Small intestine (tissue), 7 donors: ENCODE measurements at regions not wholly inside any gene's neighbourhood (a gene's known extent, or its start where the extent isn't known, plus 50 kb on each side); places are given as distances from the start of the nearest gene placed in this dataset.

Experiments used
- DNase-seq, 2 donors: peaks; one replicate each; pipeline versions ENCODE4 v3.0.0 to v3.0.0-alpha.2; 2013
- FAIRE-seq: peaks from 2 replicates; lab custom pipeline; 2012; peaks lifted over from hg19 to GRCh38; lab: Jason Lieb, UNC
- H3K27ac ChIP-seq, 3 donors: one replicate each; pipeline ENCODE4 v1.5.1; 2013; ENCODE audit warnings: low read length in 2 of 3, mild to moderate bottlenecking in 2 of 3, control low read depth in 1 of 3, inconsistent platforms in 1 of 3, low read depth in 1 of 3, moderate library complexity in 1 of 3
- H3K27me3 ChIP-seq, 3 donors: one replicate each; pipeline ENCODE4 v1.6.1; 2013; ENCODE audit warnings: low read length in 3 of 3, inconsistent platforms in 1 of 3; ENCODE audit not compliant: control insufficient read depth in 3 of 3, insufficient read depth in 3 of 3
- H3K36me3 ChIP-seq, 3 donors: one replicate each; pipeline ENCODE4 v1.6.1; 2013; ENCODE audit warnings: low read length in 3 of 3, inconsistent platforms in 1 of 3, low read depth in 1 of 3, mild to moderate bottlenecking in 1 of 3, moderate library complexity in 1 of 3; ENCODE audit not compliant: control insufficient read depth in 3 of 3, insufficient read depth in 2 of 3
- H3K4me1 ChIP-seq, 3 donors: one replicate each; pipeline ENCODE4 v1.6.1; 2013; ENCODE audit warnings: low read length in 2 of 3, inconsistent platforms in 1 of 3, low read depth in 1 of 3, mild to moderate bottlenecking in 1 of 3, moderate library complexity in 1 of 3; ENCODE audit not compliant: control insufficient read depth in 3 of 3, insufficient read depth in 2 of 3
- H3K4me3 ChIP-seq, 3 donors: one replicate each; pipeline ENCODE4 v1.5.1; 2013; ENCODE audit warnings: low read length in 3 of 3, control low read depth in 1 of 3, inconsistent platforms in 1 of 3, low read depth in 1 of 3, mild to moderate bottlenecking in 1 of 3, moderate library complexity in 1 of 3
- H3K9me3 ChIP-seq, 2 donors: one replicate each; pipeline ENCODE4 v1.6.1; 2013; ENCODE audit warnings: low read depth in 1 of 2, low read length in 1 of 2; ENCODE audit not compliant: control insufficient read depth in 2 of 2, insufficient read depth in 1 of 2
- WGBS, 3 donors: extraction: QIAGEN DNeasy Blood & Tissue Kit; methylation state at CpG; one replicate each; pipeline ENCODE4 v1.1.7; 2013; 5-methylcytosine and 5-hydroxymethylcytosine counted together
- donor health status: healthy with polysubstance abuse.
- donor health status: control.
- donor health status: control.
- donor health status: Bipolar disorder and iron deficiency.
- donor health status: healthy.

GRCh38 chr5:10144040-10144439, 105.6 kb downstream of the ATPSCKMT start:
- no peaks in the 10 kb centered on the region for H3K9me3 ChIP-seq
- H3K27me3 ChIP-seq = no peaks in the 10 kb centered on the region
- no peak for FAIRE-seq
- H3K36me3 ChIP-seq = no peaks in the 10 kb centered on the region
- H3K4me1 ChIP-seq = no peaks in the 10 kb centered on the region
- no peak overlapping the region for H3K4me3 ChIP-seq
- no peak for DNase-seq
- H3K27ac ChIP-seq = no peak overlapping the region
- 82 to 89% (median 83%) methylated on average over 3 of the region's 3 CpGs for WGBS, 3 donors

DNA sequence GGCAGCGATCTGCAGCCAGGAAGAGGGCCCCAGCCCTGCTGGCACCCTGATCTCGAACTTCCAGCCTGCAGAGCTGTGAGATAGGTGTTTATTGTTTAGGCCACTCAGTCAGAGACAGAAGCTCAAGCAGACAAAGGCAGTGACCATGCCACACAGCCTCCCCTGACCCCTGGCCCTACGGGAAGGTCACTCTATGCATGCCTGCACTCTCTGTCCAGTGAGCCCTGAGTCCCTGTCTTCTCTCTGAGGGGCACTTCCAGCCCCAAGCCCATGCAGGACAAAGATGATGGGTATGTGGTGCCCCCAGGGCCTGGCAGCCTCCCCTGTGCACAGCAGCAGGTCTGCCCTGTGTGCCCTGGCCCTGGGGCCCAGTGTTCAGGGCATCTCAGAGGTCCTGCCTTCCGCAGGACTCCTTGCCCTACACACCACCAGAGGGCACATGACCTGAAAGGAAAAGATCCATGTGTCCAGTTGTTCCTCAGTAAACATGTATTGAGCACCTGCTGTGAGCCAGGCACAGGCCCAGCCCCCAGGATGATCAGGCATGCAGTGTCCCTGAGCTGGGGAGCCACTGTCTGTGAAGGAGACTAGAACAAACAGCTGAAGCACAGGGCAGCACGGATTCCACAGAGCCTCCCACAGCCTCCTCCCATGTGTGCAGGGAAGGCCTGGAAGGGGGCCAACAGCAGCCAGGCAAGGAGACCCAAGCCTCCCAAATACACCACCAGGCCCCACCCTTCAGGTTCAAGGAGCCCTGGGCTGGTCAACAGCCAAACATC, 109.3 kb downstream of the ATPSCKMT start:
- H3K27ac ChIP-seq = no peak overlapping the region
- no peaks in the 10 kb centered on the region for H3K36me3 ChIP-seq
- no peaks in the 10 kb centered on the region for H3K4me1 ChIP-seq
- no peaks in the 10 kb centered on the region for H3K9me3 ChIP-seq
- FAIRE-seq = no peak
- H3K4me3 ChIP-seq = no peak overlapping the region
- WGBS, 3 donors = 61 to 74% (median 69%) methylated on average over 5 of the region's 5 CpGs
- DNase-seq = peak; percentile 35 to 51
- H3K27me3 ChIP-seq = no peaks in the 10 kb centered on the region

- H3K4me1 ChIP-seq = no peaks in the 10 kb centered on the region
- H3K4me3 ChIP-seq = no peak overlapping the region
- H3K9me3 ChIP-seq = no peaks in the 10 kb centered on the region
- FAIRE-seq (no peak), DNase-seq (no peak)
- no peaks in the 10 kb centered on the region for H3K27me3 ChIP-seq
- no peaks in the 10 kb centered on the region for H3K36me3 ChIP-seq
- WGBS, 3 donors = 69 to 90% (median 80%) methylated on average over 18 of the region's 18 CpGs
- no peak overlapping the region for H3K27ac ChIP-seq
Measured at GRCh38 chr5:10138395-10139057, 111.2 kb downstream of the ATPSCKMT start.

DNA sequence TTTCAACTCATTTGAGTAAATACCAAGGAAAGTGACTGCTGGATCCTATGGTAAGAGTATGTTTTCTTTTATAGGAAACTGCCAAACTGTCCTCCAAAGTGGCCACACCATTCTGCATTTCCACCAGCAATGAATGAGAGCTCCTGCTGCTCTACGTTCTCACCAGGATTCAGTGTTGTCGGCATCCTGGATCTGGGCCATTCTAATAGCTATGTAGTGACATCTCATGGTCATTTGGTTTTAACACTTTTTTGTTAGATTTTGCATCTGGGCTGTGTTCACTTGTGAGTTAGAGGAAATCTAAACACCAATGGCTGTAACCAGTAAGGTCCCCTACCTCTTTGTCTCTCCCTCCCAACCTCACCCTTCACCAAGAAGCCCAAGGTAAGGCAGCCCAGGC, 115.9 kb downstream of the ATPSCKMT start:
- WGBS, 3 donors = 52 to 78% (median 73%) methylated on average over 2 of the region's 2 CpGs
- no peak for DNase-seq
- peaks cover 0 to 2% of the 10 kb centered on the region in 2 donors for H3K9me3 ChIP-seq
- no peaks in the 10 kb centered on the region for H3K36me3 ChIP-seq
- H3K4me1 ChIP-seq = no peaks in the 10 kb centered on the region
- no peaks in the 10 kb centered on the region for H3K27me3 ChIP-seq
- H3K4me3 ChIP-seq = no peak overlapping the region
- H3K27ac ChIP-seq = no peak overlapping the region
- FAIRE-seq = no peak

GRCh38 chr5:10130881-10131280, 118.8 kb downstream of the ATPSCKMT start:
- Histone ChIP-seq H3K9me3 (peaks cover 0 to 2% of the 10 kb centered on the region in 2 donors), H3K4me3 (no peak overlapping the region), H3K4me1 (no peaks in the 10 kb centered on the region), H3K27ac (no peak overlapping the region), H3K27me3 (no peaks in the 10 kb centered on the region), H3K36me3 (no peaks in the 10 kb centered on the region)
- DNase-seq (no peak), FAIRE-seq (no peak)
- 32 to 45% (median 41%) methylated on average over 3 of the region's 3 CpGs for WGBS, 3 donors

GRCh38 chr5:10126900-10127299, 122.8 kb downstream of the ATPSCKMT start:
- no peak for FAIRE-seq
- no peaks in the 10 kb centered on the region for H3K9me3 ChIP-seq
- WGBS, 3 donors = 94 to 98% (median 95%) methylated on average over 6 of the region's 6 CpGs
- H3K36me3 ChIP-seq = no peaks in the 10 kb centered on the region
- no peak for DNase-seq
- no peaks in the 10 kb centered on the region for H3K4me1 ChIP-seq
- H3K27ac ChIP-seq = no peak overlapping the region
- H3K27me3 ChIP-seq = no peaks in the 10 kb centered on the region
- H3K4me3 ChIP-seq = no peak overlapping the region

DNA sequence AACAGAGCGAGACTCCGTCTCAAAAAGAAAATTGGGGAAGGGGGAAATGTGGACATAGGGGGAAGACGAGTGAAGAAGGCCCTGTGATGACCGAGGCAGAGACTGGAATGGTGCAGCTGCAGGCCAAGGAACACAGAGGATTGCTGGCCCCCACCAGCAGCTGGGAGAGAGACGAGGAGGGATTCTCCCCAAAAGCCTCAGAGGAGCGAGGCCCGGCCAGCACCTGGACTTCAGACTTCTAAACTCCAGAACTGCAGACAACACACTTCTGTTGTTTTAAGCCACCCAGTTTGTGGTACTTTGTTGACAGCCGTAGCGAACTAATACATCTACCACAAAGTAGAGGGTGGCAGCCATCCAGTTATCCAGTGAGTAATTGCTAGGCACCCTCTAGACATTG, 124.6 kb downstream of the ATPSCKMT start:
- Histone ChIP-seq H3K4me3 (no peak overlapping the region), H3K27ac (no peak overlapping the region), H3K36me3 (no peaks in the 10 kb centered on the region), H3K27me3 (no peaks in the 10 kb centered on the region), H3K9me3 (no peaks in the 10 kb centered on the region), H3K4me1 (no peaks in the 10 kb centered on the region)
- 90 to 91% (median 91%) methylated on average over 9 of the region's 9 CpGs for WGBS, 3 donors
- DNase-seq (no peak), FAIRE-seq (no peak)

GRCh38 chr5:10124287-10124686, 125.4 kb downstream of the ATPSCKMT start:
- no peak overlapping the region for H3K4me3 ChIP-seq
- H3K27ac ChIP-seq = no peak overlapping the region
- H3K9me3 ChIP-seq = no peaks in the 10 kb centered on the region
- no peak for DNase-seq
- H3K4me1 ChIP-seq = no peaks in the 10 kb centered on the region
- H3K36me3 ChIP-seq = no peaks in the 10 kb centered on the region
- H3K27me3 ChIP-seq = no peaks in the 10 kb centered on the region
- 82 to 89% (median 86%) methylated on average over 9 of the region's 9 CpGs for WGBS, 3 donors
- no peak for FAIRE-seq
